SK-N-SH (cell line): ENCODE measurements at regions not wholly inside any gene's neighbourhood (a gene's known extent, or its start where the extent isn't known, plus 50 kb on each side); places are given as distances from the start of the nearest gene placed in this dataset.

ENCODE experiments used
- CTCF ChIA-PET: fragments of 300-600, 350-600 bp; formaldehyde crosslinking; extraction: SDS; loops from one replicate; lab custom pipeline; 2021; lab: Yijun Ruan, JAX
- POLR2A ChIA-PET: fragments of 350-600 bp; sonication (Branson Sonifier 250); formaldehyde crosslinking; extraction: SDS; loops from one replicate; lab custom pipeline; 2020; ENCODE audit warnings: antibody characterized with exemption, inconsistent platforms; lab: Yijun Ruan, JAX
- DNase-seq: peaks from one replicate; pipeline ENCODE4 v3.0.0; 2012
- H2AFZ ChIP-seq: fragments of 200-600 bp; sonication (generic); 2 replicates; pipeline ENCODE4 v1.8.1; 2016; ENCODE audit warnings: antibody characterized with exemption, mild to moderate bottlenecking, low read depth
- H3F3A ChIP-seq: fragments of 200-600 bp; sonication (generic); replicated peaks from 2 replicates; pipeline ENCODE3; 2016; ENCODE audit warnings: antibody characterized with exemption, mild to moderate bottlenecking; ENCODE audit not compliant: insufficient read depth
- H3K27ac ChIP-seq, 2 experiments: fragments of 200-500 bp in 1 of 2; fragments of 200-600 bp in 1 of 2; sonication (Bioruptor generic) in 1 of 2; sonication (generic), shearing (Covaris generic) in 1 of 2; 2 replicates each; pipeline versions ENCODE4 v1.5.1 to v1.6.1; 2014 to 2016; ENCODE audit warnings: low read depth in 2 of 2, inconsistent platforms in 1 of 2, low read length in 1 of 2, mild to moderate bottlenecking in 1 of 2, mixed read lengths in 1 of 2
- H3K27me3 ChIP-seq: fragments of 200-600 bp; sonication (generic), shearing (Covaris generic); 2 replicates; pipeline ENCODE4 v1.6.1; 2016; ENCODE audit warnings: mixed run types; ENCODE audit not compliant: insufficient read depth
- H3K36me3 ChIP-seq, 2 experiments: fragments of 200-500 bp in 1 of 2; fragments of 200-600 bp in 1 of 2; sonication (Bioruptor generic) in 1 of 2; sonication (generic) in 1 of 2; replicated peaks in 1 of 2; 2 replicates each; pipeline versions ENCODE3 to v1.5.1; 2014 to 2016; ENCODE audit warnings: low read length in 1 of 2, mild to moderate bottlenecking in 1 of 2; ENCODE audit not compliant: insufficient read depth in 2 of 2, control insufficient read depth in 1 of 2
- H3K4me1 ChIP-seq, 2 experiments: fragments of 200-500 bp in 1 of 2; fragments of 200-600 bp in 1 of 2; sonication (Bioruptor generic) in 1 of 2; sonication (generic), shearing (Covaris generic) in 1 of 2; 2 replicates each; pipeline versions ENCODE4 v1.5.1 to v1.6.1; 2014 to 2016; ENCODE audit warnings: low read depth in 1 of 2, low read length in 1 of 2, mixed run types in 1 of 2; ENCODE audit not compliant: insufficient read depth in 2 of 2, control insufficient read depth in 1 of 2
- H3K4me2 ChIP-seq: fragments of 200-600 bp; sonication (generic), shearing (Covaris generic); 2 replicates; pipeline ENCODE4 v1.6.1; 2017; ENCODE audit warnings: mixed run types
- H3K4me3 ChIP-seq, 2 experiments: fragments of 200-500 bp in 1 of 2; fragments of 200-600 bp in 1 of 2; sonication (Bioruptor generic) in 1 of 2; sonication (generic), shearing (Covaris generic) in 1 of 2; 2 replicates each; pipeline versions ENCODE4 v1.5.1 to v1.8.1; 2014 to 2016; ENCODE audit warnings: low read depth in 2 of 2, inconsistent platforms in 1 of 2, low read length in 1 of 2, mild to moderate bottlenecking in 1 of 2, mixed read lengths in 1 of 2, moderate library complexity in 1 of 2
- H3K79me2 ChIP-seq: fragments of 200-600 bp; sonication (generic); 2 replicates; pipeline ENCODE4 v1.8.1; 2017; ENCODE audit warnings: mild to moderate bottlenecking; ENCODE audit not compliant: insufficient read depth
- H3K9ac ChIP-seq: fragments of 200-600 bp; sonication (generic); 2 replicates; pipeline ENCODE4 v1.6.1; 2017; ENCODE audit warnings: mixed run types
- H3K9me2 ChIP-seq: fragments of 200-600 bp; sonication (generic); 2 replicates; pipeline ENCODE4 v1.6.1; 2017; ENCODE audit warnings: mixed run types
- H3K9me3 ChIP-seq: fragments of 200-600 bp; sonication (generic); 2 replicates; pipeline ENCODE4 v1.6.1; 2017; ENCODE audit warnings: mixed run types, mild to moderate bottlenecking, moderate library complexity
- H4K20me1 ChIP-seq: fragments of 200-600 bp; sonication (generic); 2 replicates; pipeline ENCODE4 v1.6.1; 2017; ENCODE audit warnings: mild to moderate bottlenecking, mixed run types; ENCODE audit not compliant: insufficient read depth
- EZH2phosphoT487 ChIP-seq: fragments of 200-600 bp; sonication (generic); IDR thresholded peaks from 2 replicates; pipeline ENCODE4 v1.6.1; 2017; ENCODE audit warnings: low read depth, mixed run types, mild to moderate bottlenecking, antibody characterized with exemption, moderate library complexity, borderline replicate concordance
- FOSL2 ChIP-seq: IDR thresholded peaks from 2 replicates; pipeline ENCODE4 v1.4.0; 2012; ENCODE audit warnings: low read depth, mild to moderate bottlenecking, moderate library complexity, borderline replicate concordance
- FOXJ3 ChIP-seq: sonication (generic); formaldehyde crosslinking; IDR thresholded peaks from 2 replicates; pipeline ENCODE4 v1.5.1; 2020; ENCODE audit warnings: mild to moderate bottlenecking, missing genetic modification reagents
- FOXM1 ChIP-seq: IDR thresholded peaks from 2 replicates; pipeline ENCODE4 v1.4.0; 2012; ENCODE audit warnings: low read depth, mild to moderate bottlenecking
- JUND ChIP-seq: IDR thresholded peaks from 2 replicates; pipeline ENCODE4 v1.4.0; 2012
- MXI1 ChIP-seq: IDR thresholded peaks from 2 replicates; pipeline ENCODE4 v1.6.1; 2012; ENCODE audit warnings: mild to moderate bottlenecking, low read depth, low read length, improper control_type of control experiment
- NFIC ChIP-seq: IDR thresholded peaks from 2 replicates; pipeline ENCODE4 v1.4.0; 2012; ENCODE audit warnings: borderline replicate concordance
- NRF1 ChIP-seq: IDR thresholded peaks from 2 replicates; pipeline ENCODE4 v1.6.1; 2012; ENCODE audit warnings: low read depth, mild to moderate bottlenecking, low read length
- PBX3 ChIP-seq: IDR thresholded peaks from 2 replicates; pipeline ENCODE4; 2012
- RCOR1 ChIP-seq: fragments of 150-350 bp; IDR thresholded peaks from 2 replicates; pipeline ENCODE4 v1.6.1; 2017; ENCODE audit warnings: antibody characterized with exemption, low read length
- REST ChIP-seq: IDR thresholded peaks from 2 replicates; pipeline ENCODE4 v1.6.1; 2012; ENCODE audit warnings: mild to moderate bottlenecking, low read depth, low read length, moderate library complexity
- RXRA ChIP-seq: IDR thresholded peaks from 2 replicates; pipeline ENCODE4 v1.4.0; 2012; ENCODE audit warnings: low read depth, mild to moderate bottlenecking, borderline replicate concordance
- SMC3 ChIP-seq: IDR thresholded peaks from 2 replicates; pipeline ENCODE4 v1.6.1; 2012; ENCODE audit warnings: low read depth, low read length, improper control_type of control experiment
- TAF1 ChIP-seq: IDR thresholded peaks from 2 replicates; pipeline ENCODE4 v1.6.1; 2012; ENCODE audit warnings: low read depth, mild to moderate bottlenecking, low read length, moderate library complexity, borderline replicate concordance
- TCF12 ChIP-seq: IDR thresholded peaks from 2 replicates; pipeline ENCODE4 v1.4.0; 2012
- USF1 ChIP-seq: IDR thresholded peaks from 2 replicates; pipeline ENCODE4 v1.4.0; 2012; ENCODE audit warnings: low read depth, borderline replicate concordance
- WGBS: methylation state at CpG from one replicate; pipeline ENCODE4 v1.1.6; 2017; ENCODE audit warnings: low lambda C conversion rate; 5-methylcytosine and 5-hydroxymethylcytosine counted together

DNA sequence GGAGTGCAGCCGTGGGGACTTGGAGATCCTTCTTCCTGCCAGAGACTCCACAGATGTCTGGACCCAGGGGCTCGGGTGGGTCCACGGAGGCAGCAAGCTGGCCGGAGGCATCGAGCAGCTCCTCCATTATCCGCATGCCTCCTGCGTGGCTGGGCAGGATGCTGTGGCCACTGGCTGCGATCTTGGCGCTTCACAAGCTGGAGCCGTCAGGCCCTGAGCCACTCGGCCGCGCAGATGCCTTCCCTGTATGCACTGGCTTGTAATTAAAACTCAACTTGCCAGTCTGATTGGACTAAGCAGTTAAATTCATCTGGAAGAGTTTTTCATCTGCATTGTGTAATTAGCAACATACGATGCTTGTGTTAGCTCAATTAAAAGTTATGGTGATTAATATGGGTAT, 151.5 kb downstream of the AACS start (continued):
- no peak for TF ChIP-seq REST

- WGBS = 23% methylated on average over 5 of the region's 5 CpGs
- DNase-seq = no peak
- ChIA-PET POLR2A (no interaction called here), CTCF (interaction anchor here (2.7 kb wide), 1 partner anchor 15 kb away, joined by 8 read pairs; no protein-coding TSS in a partner anchor)
- no peak overlapping the region for H3K27ac ChIP-seq
- no peak overlapping the region for H2AFZ ChIP-seq
- H3K4me2 ChIP-seq = no peak overlapping the region
- no peaks in the 10 kb centered on the region for H3F3A ChIP-seq
- H4K20me1 ChIP-seq = no peaks in the 10 kb centered on the region
- H3K4me1 ChIP-seq = no peaks in the 10 kb centered on the region
- H3K79me2 ChIP-seq = no peaks in the 10 kb centered on the region
- H3K36me3 ChIP-seq = no peaks in the 10 kb centered on the region
- no peaks in the 10 kb centered on the region for H3K9me3 ChIP-seq
- no peak overlapping the region for H3K9ac ChIP-seq
- no peaks in the 10 kb centered on the region; the same call in 1 of the 2 replicates for H3K27me3 ChIP-seq
- no peak for TF ChIP-seq USF1
- TF ChIP-seq MXI1 = no peak
- no peak for TF ChIP-seq TAF1
- TF ChIP-seq PBX3 = no peak
- no peak for TF ChIP-seq TCF12
- TF ChIP-seq RCOR1 = no peak
- no peak for TF ChIP-seq FOXM1
- TF ChIP-seq NRF1 = no peak
- no peak for TF ChIP-seq JUND
- TF ChIP-seq SMC3 = no peak
- no peak for TF ChIP-seq FOSL2
- no peak for TF ChIP-seq EZH2phosphoT487
- no peak for TF ChIP-seq RXRA
- no peak for TF ChIP-seq FOXJ3
- no peak for TF ChIP-seq NFIC
- TF ChIP-seq, all 33 proteins: peak for 0
- H3K9me2 ChIP-seq = no peaks in the 10 kb centered on the region
- H3K4me3 ChIP-seq = no peak overlapping the region
These were observed 152.1 kb downstream of the AACS start for GRCh38 chr12:125217308-125217707.
